NCI-H146 treated with DMSO at 0.1 percent for 48 hours (cell line): ENCODE measurements at regions not wholly inside any gene's neighbourhood (a gene's known extent, or its start where the extent isn't known, plus 50 kb on each side); places are given as distances from the start of the nearest gene placed in this dataset.

Experiments
- DNase-seq: peaks from one replicate; lab custom pipeline; 2025; ENCODE audit not compliant: unreplicated experiment; lab: John Stamatoyannopoulos, UW

- DNase-seq = no peak
Observed at GRCh38 chr14:65243766-65244442, 141.6 kb upstream of the MAX start.

- no peak for DNase-seq
Observed at GRCh38 chr14:65249471-65250161, 147.3 kb upstream of the MAX start.

- no peak for DNase-seq
Observed at GRCh38 chr14:65250162-65250495, 147.8 kb upstream of the MAX start.

GRCh38 chr14:65251213-65251612 lies 148.9 kb upstream of the MAX start:
- DNase-seq = no peak

GRCh38 chr14:65252482-65253255 lies 150.4 kb upstream of the MAX start:
- DNase-seq = no peak

GRCh38 chr14:65255029-65255545 lies 152.8 kb upstream of the MAX start:
- DNase-seq = no peak

- no peak for DNase-seq
Observed at GRCh38 chr14:65255583-65256461, 153.5 kb upstream of the MAX start.

GRCh38 chr14:65256714-65257113 lies 154.4 kb upstream of the MAX start:
- DNase-seq = no peak

- no peak for DNase-seq
Observed at GRCh38 chr14:65257425-65257824, 155.1 kb upstream of the FUT8 start.

- no peak for DNase-seq
Observed at GRCh38 chr14:65258391-65258790, 154.1 kb upstream of the FUT8 start.

- DNase-seq = no peak
Observed at GRCh38 chr14:65259000-65259399, 153.5 kb upstream of the FUT8 start.

GRCh38 chr14:65260786-65261185 lies 151.7 kb upstream of the FUT8 start:
- DNase-seq = no peak

GRCh38 chr14:65261425-65261920 lies 151.1 kb upstream of the FUT8 start:
- no peak for DNase-seq

GRCh38 chr14:65261946-65262345 lies 150.6 kb upstream of the FUT8 start:
- no peak for DNase-seq

GRCh38 chr14:65263177-65263788 lies 149.2 kb upstream of the FUT8 start:
- DNase-seq = no peak

GRCh38 chr14:65267856-65268255 lies 144.7 kb upstream of the FUT8 start:
- no peak for DNase-seq

- no peak for DNase-seq
Observed at GRCh38 chr14:65268594-65268993, 143.9 kb upstream of the FUT8 start.

GRCh38 chr14:65269732-65270131 lies 142.8 kb upstream of the FUT8 start:
- no peak for DNase-seq

- DNase-seq = no peak
Observed at GRCh38 chr14:65277027-65277426, 135.5 kb upstream of the FUT8 start.

- DNase-seq = no peak
Observed at GRCh38 chr14:65277580-65278270, 134.8 kb upstream of the FUT8 start.
